Renal cortical epithelial cell (primary cell): ENCODE measurements at regions not wholly inside any gene's neighbourhood (a gene's known extent, or its start where the extent isn't known, plus 50 kb on each side); places are given as distances from the start of the nearest gene placed in this dataset.
"Not testable (repeated sequence)": the region's sequence is repeated elsewhere in the genome, so short reads cannot be mapped to it uniquely, and the experiment has no call there.

Experiments used
- DNase-seq: peaks from one replicate; pipeline ENCODE4 v3.0.0-alpha.2; 2011; ENCODE audit warnings: low read depth

DNA sequence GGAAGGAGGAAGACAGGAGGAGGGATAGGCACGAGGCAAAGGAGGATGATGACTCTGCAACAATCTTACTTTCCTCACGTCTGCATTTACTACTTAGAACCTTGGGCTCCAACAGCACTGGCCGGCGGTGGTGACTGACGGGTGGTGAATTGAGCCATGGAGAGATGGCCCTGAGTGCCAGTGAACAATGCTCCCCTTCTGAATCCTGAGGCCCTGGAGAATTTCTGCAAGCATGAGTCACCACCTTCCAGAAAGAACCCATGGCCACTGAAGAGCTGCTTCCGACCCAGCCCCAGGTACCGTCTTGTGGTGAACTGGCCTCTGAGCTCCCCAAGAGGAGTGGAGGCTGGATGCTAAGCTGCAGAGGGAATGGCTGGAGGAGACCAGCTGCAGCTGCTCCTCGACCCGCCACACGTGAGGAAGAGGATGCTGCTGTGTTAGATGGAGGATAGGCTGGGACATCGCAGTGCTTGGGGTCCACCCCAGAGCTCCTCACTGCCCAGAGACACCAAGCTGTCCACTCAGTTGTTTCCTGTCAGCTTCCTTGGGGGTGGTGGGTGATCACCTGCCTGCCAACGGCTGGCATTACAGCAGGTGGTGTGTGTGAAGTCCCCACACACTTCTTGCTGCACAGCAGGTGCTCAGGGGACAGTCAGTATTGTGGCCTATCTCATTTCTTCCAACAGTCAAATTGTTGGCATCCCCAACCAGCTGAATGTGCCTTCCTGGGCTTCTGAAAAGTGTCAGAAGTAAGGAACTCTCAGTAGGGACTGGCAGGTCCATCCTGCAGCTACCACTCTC lies 186.5 kb upstream of the ID2 start:
- DNase-seq, result peak; percentile 64

GRCh38 chr2:8496079-8496478 lies 185.8 kb upstream of the ID2 start:
- DNase-seq, result no peak

GRCh38 chr2:8496617-8497016 lies 185.2 kb upstream of the ID2 start:
- DNase-seq, result no peak

DNA sequence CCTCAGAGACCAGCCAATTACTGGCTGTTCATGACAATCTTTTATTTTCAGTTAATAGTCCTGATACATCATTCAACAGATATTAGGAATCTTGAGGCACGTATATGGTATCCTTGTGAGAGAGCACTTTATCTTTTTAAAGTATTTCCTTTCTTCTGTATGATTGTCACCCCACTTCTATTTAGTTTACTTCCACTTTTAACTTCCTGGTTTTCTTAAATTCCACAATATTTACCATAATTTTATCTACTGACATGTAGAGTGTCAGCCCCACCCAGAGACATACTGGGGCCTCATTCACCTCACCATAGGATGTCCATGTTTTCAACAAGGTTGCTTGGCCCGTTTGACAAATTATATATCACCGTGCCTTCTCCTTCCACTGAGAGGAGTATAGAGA lies 182.9 kb upstream of the ID2 start:
- no peak for DNase-seq

DNA sequence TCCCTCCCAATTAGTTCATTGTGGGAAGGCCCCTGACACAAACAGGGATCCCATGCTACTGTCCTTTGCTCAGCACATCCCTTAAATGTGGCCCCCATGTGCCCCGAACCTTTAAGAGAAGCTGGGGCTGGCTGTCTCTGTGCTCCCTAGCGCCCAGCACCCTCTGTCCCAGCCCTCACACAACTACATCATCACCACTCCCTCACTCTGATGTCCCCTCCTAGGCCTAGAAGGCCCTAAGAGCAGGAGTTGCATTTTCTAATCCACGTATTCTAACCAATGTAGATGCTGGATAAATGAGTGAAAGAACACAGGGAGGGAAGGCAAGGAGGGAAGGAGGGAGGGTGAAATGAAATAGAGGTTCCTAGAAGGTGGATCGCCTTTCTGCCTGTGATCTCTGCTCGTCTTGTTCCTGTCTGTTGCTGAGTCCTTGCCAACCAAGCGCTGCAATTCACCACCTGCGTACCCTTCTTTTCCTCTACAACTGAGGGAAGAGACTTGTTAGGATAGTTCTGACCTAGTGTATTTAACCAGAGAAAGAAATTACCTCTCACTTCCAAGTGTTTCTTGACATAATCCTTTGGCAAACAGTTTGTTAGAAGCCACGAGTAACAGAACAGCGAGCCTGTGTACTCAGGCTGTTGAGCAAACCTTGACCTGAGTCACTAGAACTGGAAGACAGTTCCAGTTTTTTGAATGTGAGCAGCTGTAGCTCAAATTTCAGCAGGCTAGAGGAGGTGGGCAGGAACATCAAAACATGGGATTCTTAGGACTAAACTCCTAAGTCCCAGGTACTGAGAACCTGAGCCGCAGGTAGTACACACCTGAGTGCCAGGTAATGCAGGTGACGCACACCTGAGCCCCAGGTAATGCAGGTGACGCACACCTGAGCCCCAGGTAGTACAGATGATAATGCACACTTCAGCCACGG lies 181.5 kb upstream of the ID2 start:
- DNase-seq, result peak; percentile 72

GRCh38 chr2:8501061-8501720 lies 180.7 kb upstream of the ID2 start:
- DNase-seq, result no peak

DNA sequence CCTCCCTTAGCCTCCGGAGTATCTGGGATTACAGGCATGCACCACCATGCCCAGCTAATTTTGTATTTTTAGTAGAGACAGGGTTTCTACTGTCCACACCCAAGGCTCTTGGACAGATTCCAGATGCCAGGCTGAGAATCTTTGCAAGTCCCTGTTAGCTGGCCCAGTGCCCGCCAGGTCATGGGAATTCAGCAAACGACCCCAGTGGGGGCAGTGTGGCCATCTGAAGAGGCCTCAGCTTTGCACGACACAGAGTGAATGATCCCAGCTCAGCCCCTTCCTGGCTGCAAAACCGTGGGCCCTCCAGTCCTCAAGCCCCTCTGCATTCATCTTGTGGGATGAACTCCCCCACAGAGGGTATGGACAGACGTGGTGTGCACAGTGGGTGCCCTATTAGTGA lies 179.5 kb upstream of the ID2 start:
- no peak for DNase-seq

GRCh38 chr2:8505311-8505920 lies 176.4 kb upstream of the ID2 start:
- DNase-seq, result no peak

GRCh38 chr2:8506746-8507145 lies 175.1 kb upstream of the ID2 start:
- DNase-seq, result no peak

GRCh38 chr2:8508766-8509165 lies 173.1 kb upstream of the ID2 start:
- DNase-seq, result no peak

GRCh38 chr2:8509621-8510020 lies 172.2 kb upstream of the ID2 start:
- DNase-seq, result no peak

DNA sequence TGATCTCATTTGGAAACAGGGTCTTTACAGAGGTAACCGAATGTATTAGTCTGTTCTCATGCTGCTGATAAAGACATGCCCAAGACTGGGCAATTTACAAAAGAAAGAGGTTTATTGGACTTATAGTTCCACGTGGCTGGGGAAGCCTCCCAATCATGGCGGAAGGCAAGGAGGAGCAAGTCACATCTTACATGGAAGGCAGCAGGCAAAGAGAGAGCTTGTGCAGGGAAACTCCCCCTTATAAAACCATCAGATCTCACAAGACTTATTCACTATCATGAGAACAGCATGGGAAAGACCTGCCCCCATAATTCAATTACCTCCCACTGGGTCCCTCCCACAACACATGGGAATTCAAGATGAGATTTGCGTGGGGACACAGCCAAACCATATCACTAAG lies 171.8 kb upstream of the ID2 start:
- DNase-seq, result not testable (repeated sequence)

- no peak for DNase-seq
These were observed 171.3 kb upstream of the ID2 start for GRCh38 chr2:8510519-8510918.

DNA sequence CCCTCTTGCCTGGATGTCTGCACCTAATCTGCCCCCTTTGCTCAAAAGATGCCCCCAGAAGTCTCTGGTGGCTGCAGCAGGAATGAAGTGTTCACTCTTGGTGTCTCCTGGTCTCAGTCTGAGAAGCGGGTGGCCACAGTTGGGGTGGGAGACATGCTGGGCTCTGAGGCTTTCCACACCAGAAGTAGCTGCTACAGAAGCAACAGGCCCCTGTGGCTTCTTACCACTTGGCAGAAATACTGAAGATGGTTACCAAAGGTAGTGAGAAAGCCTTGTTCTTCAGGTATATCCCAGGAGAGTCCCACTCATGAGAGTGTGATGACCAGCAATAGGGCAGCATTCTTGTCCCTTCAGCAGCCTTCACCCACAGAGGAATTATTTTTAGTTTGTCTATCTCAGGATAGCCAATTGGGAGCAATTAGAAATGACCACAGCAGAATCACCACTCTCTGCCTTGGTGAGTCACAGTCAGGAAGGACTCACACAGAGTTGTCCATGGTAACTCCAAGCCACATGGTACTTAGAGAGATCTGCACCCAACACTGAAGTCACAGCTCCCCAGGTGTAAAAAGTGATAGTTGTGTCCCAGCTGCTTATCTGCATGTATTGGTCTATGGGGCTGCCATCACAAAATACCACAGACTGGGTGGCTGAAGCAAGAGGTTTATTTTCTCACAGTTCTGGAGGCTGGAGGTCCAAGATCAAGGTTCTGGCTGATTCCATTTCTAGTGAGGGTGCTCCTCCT lies 169.8 kb upstream of the ID2 start:
- DNase-seq, result peak; percentile 81

DNA sequence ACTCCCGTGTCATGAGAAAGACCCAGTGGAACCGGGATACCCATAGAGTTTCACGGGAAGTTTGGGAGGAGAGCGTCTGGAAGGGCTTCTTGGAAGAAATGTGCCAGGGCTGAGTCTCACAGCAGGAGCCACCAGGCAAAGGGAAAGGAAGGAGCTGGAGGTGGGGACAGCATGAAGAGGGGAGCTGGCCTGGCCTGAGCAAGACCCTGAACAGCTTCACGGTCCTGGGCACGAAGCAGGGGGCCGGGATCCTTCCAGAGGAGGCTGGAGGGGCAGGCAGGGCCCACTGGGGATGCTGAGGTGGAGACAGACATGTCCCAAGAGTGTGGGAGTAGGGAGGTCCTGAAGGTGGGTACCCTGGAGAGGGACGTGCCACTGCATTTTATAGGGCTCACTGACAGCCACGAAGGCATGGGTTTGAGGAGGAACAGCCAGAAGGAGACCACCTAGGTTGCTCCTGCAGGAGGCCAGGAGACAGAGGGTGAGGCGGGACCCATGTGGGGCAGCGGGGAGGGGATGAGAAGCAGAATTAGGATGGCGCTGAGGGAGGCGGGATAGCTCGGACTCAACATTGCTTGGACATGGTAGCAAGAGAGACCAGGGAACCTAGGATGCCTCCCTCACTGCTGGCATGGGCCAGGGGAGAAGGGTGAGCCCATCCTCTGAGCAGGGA lies 168.1 kb upstream of the ID2 start:
- DNase-seq, result no peak

DNA sequence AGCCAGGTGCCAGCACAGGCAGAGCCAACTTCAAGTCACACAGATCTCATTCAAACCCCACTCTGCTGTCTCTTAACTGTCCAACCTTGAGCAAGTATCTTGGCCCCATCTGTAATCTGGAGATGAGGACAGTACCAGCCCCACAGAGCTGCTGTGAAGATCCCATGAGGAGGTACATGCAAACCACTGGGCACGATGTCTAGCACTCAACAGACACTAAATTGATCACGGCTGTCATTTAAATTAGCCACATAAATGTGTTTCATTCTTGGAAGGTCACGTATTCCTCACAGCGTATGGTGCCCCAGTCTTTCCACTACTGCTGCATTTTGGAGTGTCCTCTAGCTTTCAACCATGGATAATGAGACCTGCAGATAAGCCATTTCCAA lies 167.6 kb upstream of the ID2 start:
- DNase-seq, result no peak

DNA sequence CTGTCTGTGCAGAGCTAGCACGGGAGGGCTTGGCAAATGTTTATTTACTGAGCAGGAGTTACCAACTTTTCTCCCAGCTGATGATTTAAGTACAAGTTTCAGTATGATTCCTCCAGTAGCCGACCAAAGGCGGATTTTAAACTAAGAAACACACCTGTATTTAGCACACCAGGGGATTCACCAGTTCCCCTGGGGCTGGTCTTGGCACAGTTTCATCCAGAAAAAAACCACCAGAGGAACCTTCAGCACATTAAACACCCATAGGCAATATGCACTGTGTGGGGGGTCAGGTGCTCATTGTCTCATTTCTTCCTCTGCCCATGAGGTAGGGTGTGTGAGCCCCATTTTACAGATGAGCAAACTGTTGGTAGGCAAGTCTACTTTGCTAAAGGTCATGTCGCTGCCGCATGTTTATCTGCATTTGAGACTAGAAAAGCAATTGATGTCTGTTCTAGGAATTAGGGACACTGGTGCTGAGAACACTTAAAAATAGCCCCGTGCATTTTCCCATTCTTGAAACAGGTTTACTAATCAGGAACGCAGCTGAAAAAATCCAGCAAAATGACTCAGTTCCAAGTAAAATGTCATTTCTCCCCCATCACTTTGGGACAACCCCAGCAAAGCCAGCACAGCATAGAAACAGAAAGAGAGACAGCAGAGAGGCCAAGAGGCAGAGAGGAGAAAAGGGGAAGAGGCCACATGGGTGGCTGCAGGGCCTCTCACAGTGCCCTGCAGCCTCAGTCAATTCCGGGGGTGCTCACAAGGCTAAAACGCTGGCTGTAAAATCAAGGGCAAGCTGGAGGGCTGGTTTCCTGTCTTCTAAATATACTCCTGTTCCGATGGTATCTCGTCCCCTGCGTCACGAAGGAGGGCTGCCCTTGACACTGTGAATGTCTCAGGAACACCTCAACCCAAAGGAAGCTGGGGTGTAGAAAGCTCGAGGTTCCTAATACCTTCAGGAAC lies 166.8 kb upstream of the ID2 start:
- DNase-seq, result no peak

DNA sequence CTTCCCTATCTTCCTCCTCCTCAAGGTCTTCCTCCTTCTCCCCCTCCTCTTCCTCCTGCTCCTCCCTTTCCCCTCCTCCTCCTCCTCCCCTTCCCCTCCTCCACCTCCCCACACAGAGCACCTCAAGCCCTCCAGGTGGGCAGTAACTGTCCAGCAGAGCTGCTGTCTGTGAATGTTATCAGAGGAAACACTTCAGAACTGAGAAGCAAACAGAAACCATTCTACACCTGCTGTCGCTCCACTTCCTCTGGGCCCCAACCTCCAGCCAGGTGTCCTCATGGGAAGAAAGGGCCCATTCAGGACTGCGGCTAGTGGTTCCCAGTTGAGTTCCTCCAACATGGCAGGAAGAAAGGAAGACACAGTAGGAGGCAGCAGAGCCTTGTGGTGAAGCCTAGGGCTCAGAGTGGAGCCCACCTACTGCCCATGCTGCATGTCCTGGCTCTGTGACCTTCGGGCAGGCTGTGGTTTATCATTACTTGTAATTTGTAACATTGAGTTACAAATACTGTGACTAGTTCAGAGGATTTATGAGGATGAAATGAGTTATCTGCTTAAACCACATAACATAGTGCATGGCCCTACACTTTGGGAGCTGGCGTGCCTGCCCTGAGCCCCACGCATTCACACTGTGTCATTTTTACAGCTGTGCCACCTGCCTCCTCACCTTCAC lies 165.9 kb upstream of the ID2 start:
- no peak for DNase-seq
